22Rv1 (cell line): ENCODE measurements at regions not wholly inside any gene's neighbourhood (a gene's known extent, or its start where the extent isn't known, plus 50 kb on each side); places are given as distances from the start of the nearest gene placed in this dataset.

Source experiments
- CTCF ChIP-seq: fragments of 450-650 bp; IDR thresholded peaks from 2 replicates; pipeline ENCODE4 v1.5.1; 2017; ENCODE audit warnings: mild to moderate bottlenecking
- ZFX ChIP-seq: fragments of 450-650 bp; IDR thresholded peaks from 2 replicates; pipeline ENCODE4 v1.6.1; 2017; ENCODE audit warnings: antibody characterized with exemption, borderline replicate concordance

- TF ChIP-seq CTCF (no peak), ZFX (no peak)
These were observed 621.8 kb downstream of the CDH26 start for GRCh38 chr20:60579941-60580515.
